Hepatocyte (in vitro differentiated cells): ENCODE measurements at regions not wholly inside any gene's neighbourhood (a gene's known extent, or its start where the extent isn't known, plus 50 kb on each side); places are given as distances from the start of the nearest gene placed in this dataset.

Experiments used
- DNase-seq: peaks from one replicate; pipeline ENCODE4 v3.0.0-alpha.2; 2016; ENCODE audit warnings: low spot score
- H2AFZ ChIP-seq: fragments of 200-600 bp; sonication (generic); 2 replicates; pipeline ENCODE4 v1.6.0; 2016; ENCODE audit warnings: antibody characterized with exemption, mild to moderate bottlenecking
- H3K27ac ChIP-seq: fragments of 200-600 bp; sonication (generic); 2 replicates; pipeline ENCODE4 v1.5.1; 2016; ENCODE audit warnings: mild to moderate bottlenecking
- H3K27me3 ChIP-seq: fragments of 200-600 bp; sonication (generic); 2 replicates; pipeline ENCODE4 v1.6.1; 2016
- H3K36me3 ChIP-seq: fragments of 200-600 bp; sonication (generic); replicated peaks from 2 replicates; pipeline ENCODE4 v1.5.1; 2016; ENCODE audit warnings: low read depth; ENCODE audit not compliant: insufficient read depth
- H3K4me1 ChIP-seq: fragments of 200-600 bp; sonication (generic); 2 replicates; pipeline ENCODE4 v1.5.1; 2016; ENCODE audit warnings: mild to moderate bottlenecking, moderate library complexity; ENCODE audit not compliant: insufficient read depth
- H3K4me2 ChIP-seq: fragments of 200-600 bp; sonication (generic); 2 replicates; pipeline ENCODE4 v1.6.0; 2016
- H3K4me3 ChIP-seq: fragments of 200-600 bp; sonication (generic); 2 replicates; pipeline ENCODE4 v1.5.1; 2016; ENCODE audit warnings: mild to moderate bottlenecking
- H3K79me2 ChIP-seq: fragments of 200-600 bp; sonication (generic); 2 replicates; pipeline ENCODE4 v1.6.0; 2017; ENCODE audit warnings: mild to moderate bottlenecking
- H3K9me2 ChIP-seq: fragments of 200-600 bp; sonication (generic); replicated peaks from 2 replicates; pipeline ENCODE4 v1.6.0; 2017; ENCODE audit warnings: mild to moderate bottlenecking; ENCODE audit not compliant: insufficient read depth
- H3K9me3 ChIP-seq: fragments of 200-600 bp; sonication (generic); 2 replicates; pipeline ENCODE4 v1.5.1; 2016; ENCODE audit warnings: low read depth, mild to moderate bottlenecking
- H4K20me1 ChIP-seq: fragments of 200-600 bp; sonication (generic); 2 replicates; pipeline ENCODE4 v1.6.0; 2016; ENCODE audit warnings: mild to moderate bottlenecking; ENCODE audit not compliant: insufficient read depth, poor library complexity, severe bottlenecking
- CTCF ChIP-seq: fragments of 200-600 bp; sonication (generic); IDR thresholded peaks from 2 replicates; pipeline ENCODE4 v1.5.1; 2016; ENCODE audit warnings: antibody characterized with exemption, mild to moderate bottlenecking; ENCODE audit not compliant: poor library complexity
- EZH2 ChIP-seq: fragments of 200-600 bp; sonication (generic); IDR thresholded peaks from 2 replicates; pipeline ENCODE4 v1.6.1; 2016; ENCODE audit warnings: antibody characterized with exemption, mild to moderate bottlenecking, borderline replicate concordance
- EZH2phosphoT487 ChIP-seq: fragments of 200-600 bp; sonication (generic); IDR thresholded peaks from one replicate; pipeline ENCODE4 v1.6.1; 2018; ENCODE audit warnings: antibody characterized with exemption, mild to moderate bottlenecking, low read depth, moderate library complexity; ENCODE audit not compliant: unreplicated experiment, severe bottlenecking
- WGBS: methylation state at CpG from one replicate; pipeline ENCODE4 v1.1.6; 2016; ENCODE audit warnings: low lambda C conversion rate; ENCODE audit errors: missing lambda C conversion rate; 5-methylcytosine and 5-hydroxymethylcytosine counted together

GRCh38 chr7:80359476-80359875, 152.4 kb downstream of the GNAT3 start:
- H4K20me1 ChIP-seq, result no peaks in the 10 kb centered on the region
- H2AFZ ChIP-seq, result no peak overlapping the region
- H3K9me3 ChIP-seq, result no peaks in the 10 kb centered on the region
- TF ChIP-seq EZH2, result no peak
- TF ChIP-seq EZH2phosphoT487, result no peak
- TF ChIP-seq CTCF, result no peak
- H3K27me3 ChIP-seq, result no peaks in the 10 kb centered on the region
- H3K4me3 ChIP-seq, result no peak overlapping the region
- no peaks in the 10 kb centered on the region for H3K9me2 ChIP-seq
- WGBS, result 88% methylated on average over 2 of the region's 2 CpGs
- H3K4me1 ChIP-seq, result no peaks in the 10 kb centered on the region
- H3K36me3 ChIP-seq, result no peaks in the 10 kb centered on the region
- H3K79me2 ChIP-seq, result no peaks in the 10 kb centered on the region
- no peak overlapping the region for H3K27ac ChIP-seq
- no peak overlapping the region for H3K4me2 ChIP-seq
- DNase-seq, result no peak

- Histone ChIP-seq H4K20me1 (no peaks in the 10 kb centered on the region), H3K27ac (no peak overlapping the region), H3K36me3 (no peaks in the 10 kb centered on the region), H3K27me3 (no peaks in the 10 kb centered on the region), H3K79me2 (no peaks in the 10 kb centered on the region), H3K9me2 (no peaks in the 10 kb centered on the region), H3K4me3 (no peak overlapping the region), H3K9me3 (no peaks in the 10 kb centered on the region), H3K4me2 (no peak overlapping the region), H3K4me1 (no peaks in the 10 kb centered on the region), H2AFZ (no peak overlapping the region)
- no peak for DNase-seq
- TF ChIP-seq EZH2 (no peak), EZH2phosphoT487 (no peak), CTCF (no peak)
- WGBS, result 92% methylated on average over 3 of the region's 3 CpGs
Observed at GRCh38 chr7:80359029-80359428, 152.8 kb downstream of the GNAT3 start.

- H2AFZ ChIP-seq, result no peak overlapping the region
- H3K36me3 ChIP-seq, result no peaks in the 10 kb centered on the region
- no peaks in the 10 kb centered on the region for H3K27me3 ChIP-seq
- no peaks in the 10 kb centered on the region for H3K79me2 ChIP-seq
- no peaks in the 10 kb centered on the region for H3K9me3 ChIP-seq
- TF ChIP-seq CTCF (no peak), EZH2 (no peak), EZH2phosphoT487 (no peak)
- no peak overlapping the region for H3K4me3 ChIP-seq
- H3K9me2 ChIP-seq, result no peaks in the 10 kb centered on the region
- no peak overlapping the region for H3K27ac ChIP-seq
- H4K20me1 ChIP-seq, result no peaks in the 10 kb centered on the region
- no peak for DNase-seq
- H3K4me1 ChIP-seq, result no peaks in the 10 kb centered on the region
- no peak overlapping the region for H3K4me2 ChIP-seq
Observed at GRCh38 chr7:80357530-80357929, 154.3 kb downstream of the GNAT3 start.

- Histone ChIP-seq H3K27ac (no peak overlapping the region), H2AFZ (no peak overlapping the region), H3K4me3 (no peak overlapping the region), H3K4me2 (no peak overlapping the region), H3K9me2 (no peaks in the 10 kb centered on the region), H3K79me2 (no peaks in the 10 kb centered on the region), H3K36me3 (no peaks in the 10 kb centered on the region), H3K4me1 (no peaks in the 10 kb centered on the region), H3K9me3 (no peaks in the 10 kb centered on the region), H3K27me3 (no peaks in the 10 kb centered on the region), H4K20me1 (no peaks in the 10 kb centered on the region)
- 61% methylated on average over 1 of the region's 1 CpG for WGBS
- no peak for DNase-seq
- TF ChIP-seq EZH2phosphoT487 (no peak), CTCF (no peak), EZH2 (no peak)
Observed at GRCh38 chr7:80350430-80350829, 161.4 kb downstream of the GNAT3 start.
